Pancreas (tissue), 10 donors: ENCODE measurements at regions not wholly inside any gene's neighbourhood (a gene's known extent, or its start where the extent isn't known, plus 50 kb on each side); places are given as distances from the start of the nearest gene placed in this dataset.

Experiments
- ATAC-seq, 4 donors: fragments of 200-7000 bp; cut with Tn5 transposase; one replicate each; pipeline versions ENCODE4 v1.8.0 to v1.9.1; 2020; ENCODE audit warnings: mild to moderate bottlenecking in 4 of 4, moderate library complexity in 4 of 4
- DNase-seq, 6 donors: peaks; one replicate each; pipeline ENCODE4 v3.0.0-alpha.2; 2020
- FAIRE-seq: peaks from 2 replicates; lab custom pipeline; 2012; peaks lifted over from hg19 to GRCh38; lab: Jason Lieb, UNC
- H3K27ac ChIP-seq, 4 donors: fragments of 200-600 bp; sonication (generic); 1 replicate in 3 of 4; 2 replicates in 1 of 4; pipeline versions ENCODE4 v1.5.0 to v1.8.0; 2020
- H3K27me3 ChIP-seq, 4 donors: fragments of 200-600 bp; one replicate each; pipeline ENCODE4 v1.8.0; 2021
- H3K36me3 ChIP-seq, 3 donors: fragments of 200-600 bp; sonication (generic) in 1 of 3; one replicate each; pipeline versions ENCODE4 v1.5.0 to v1.8.0; 2020 to 2021
- H3K4me1 ChIP-seq, 3 donors: fragments of 200-600 bp; one replicate each; pipeline ENCODE4 v1.8.0; 2021
- H3K4me3 ChIP-seq, 4 donors: fragments of 200-600 bp; sonication (generic) in 2 of 4; one replicate each; pipeline versions ENCODE4 v1.5.0 to v1.8.0; 2020 to 2021
- H3K9me3 ChIP-seq, 4 donors: fragments of 200-600 bp; one replicate each; pipeline ENCODE4 v1.8.0; 2021
- CTCF ChIP-seq, 4 donors: fragments of 200-600 bp; sonication (generic) in 3 of 4; IDR thresholded peaks; one replicate each; pipeline versions ENCODE4 v1.5.0 to v1.8.0; 2021; ENCODE audit warnings: antibody characterized with exemption in 4 of 4
- WGBS, 2 donors: extraction: QIAGEN DNeasy Blood & Tissue Kit; methylation state at CpG; one replicate each; pipeline ENCODE4 v1.1.7; 2013; 5-methylcytosine and 5-hydroxymethylcytosine counted together
- intact Hi-C, 3 donors: fragments of 100-400 bp; cut with DNase I; formaldehyde crosslinking; loops; one replicate each; pipeline versions ENCODE4 v1.11.1 to v1.14.2; 2022
- donor health status: healthy with polysubstance abuse.
- donor health status: DM: no; HTN: no; CAD: no; lungs with moderate emphysema.
- donor health status: DM: no; HTN: no; CAD: no.
- donor health status: control.
- donor health status: control.
- donor health status: Bipolar disorder and iron deficiency.
- donor health status: DM: yes; HTN: yes; CAD: no.
- donor health status: DM: no; HTN: no; CAD: no.
- donor health status: DM: no; HTN: no; CAD: no.
- donor health status: DM: yes; HTN: yes; CAD: no.

DNA sequence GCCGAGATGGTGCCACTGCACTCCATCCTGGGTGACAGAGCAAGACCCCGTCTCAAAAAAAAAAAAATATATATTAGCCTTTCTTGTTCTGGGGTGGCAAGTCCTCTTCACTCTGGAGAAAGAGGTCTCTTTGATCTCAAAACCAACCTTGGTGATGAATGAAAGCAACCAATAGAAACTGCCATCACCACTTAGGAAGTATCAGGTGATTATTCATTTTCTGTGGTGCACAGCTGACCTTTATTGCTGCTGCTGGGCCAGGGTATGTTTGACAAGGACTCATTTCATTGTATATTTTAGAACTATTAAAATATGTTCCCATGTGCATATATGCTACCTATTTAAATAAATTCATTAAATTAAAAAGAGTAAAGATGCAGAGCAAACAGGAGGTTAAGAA is 76.0 kb upstream of the KIT start:
- no peak overlapping the region for H3K27ac ChIP-seq
- H3K4me1 ChIP-seq, result no peaks in the 10 kb centered on the region
- intact Hi-C loops, result no loop called here
- TF ChIP-seq CTCF (IDR thresholded peaks at IDR 0.05), result no peak
- no peaks in the 10 kb centered on the region for H3K9me3 ChIP-seq
- FAIRE-seq (no peak), ATAC-seq (no peak), DNase-seq (no peak)
- H3K27me3 ChIP-seq, result no peaks in the 10 kb centered on the region
- no peak overlapping the region for H3K4me3 ChIP-seq
- H3K36me3 ChIP-seq, result no peaks in the 10 kb centered on the region
- 70 to 76% methylated on average over 2 of the region's 2 CpGs for WGBS, 2 donors

DNA sequence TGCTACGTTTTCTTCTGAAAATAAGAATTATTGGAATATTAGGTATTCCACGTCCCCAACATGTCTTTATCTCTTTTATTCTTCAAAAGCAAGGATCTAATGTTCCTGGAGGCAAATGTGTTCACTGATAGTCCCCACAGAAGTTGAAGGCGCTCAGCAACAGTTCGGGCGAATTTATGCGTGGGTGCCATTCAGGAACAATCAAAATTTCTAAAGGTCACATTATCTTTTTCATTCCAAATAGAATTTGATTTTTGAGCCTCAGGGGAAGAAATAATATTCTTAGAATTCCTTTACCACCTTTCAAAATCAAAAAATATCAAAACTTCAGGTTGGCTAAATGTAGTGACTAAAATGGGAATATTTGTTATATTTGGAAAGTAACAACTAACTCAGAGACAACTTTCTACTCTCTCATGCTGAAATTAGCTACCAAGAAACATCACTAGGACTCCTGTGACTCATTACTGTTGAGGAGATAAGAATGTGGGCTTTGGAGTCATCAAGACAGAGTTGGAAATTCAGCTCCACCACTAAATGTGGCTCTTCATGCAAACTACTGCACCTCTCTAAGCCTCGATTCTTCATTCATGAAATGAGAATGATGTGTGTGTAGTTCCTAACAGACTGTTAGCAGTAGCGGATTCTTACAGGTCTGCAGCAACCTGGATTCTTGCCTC is 72.3 kb upstream of the KIT start:
- no peak for TF ChIP-seq CTCF (IDR thresholded peaks at IDR 0.05)
- Histone ChIP-seq H3K9me3 (no peaks in the 10 kb centered on the region), H3K27ac (no peak overlapping the region), H3K27me3 (no peaks in the 10 kb centered on the region), H3K4me3 (no peak overlapping the region), H3K36me3 (no peaks in the 10 kb centered on the region), H3K4me1 (no peaks in the 10 kb centered on the region)
- FAIRE-seq, result no peak
- 75 to 82% methylated on average over 8 of the region's 8 CpGs for WGBS, 2 donors
- intact Hi-C loops, result no loop called here
- DNase-seq, result no peak
- no peak for ATAC-seq

GRCh38 chr4:54586320-54586955 is 71.3 kb upstream of the KIT start:
- no peak for TF ChIP-seq CTCF (IDR thresholded peaks at IDR 0.05)
- no peak for DNase-seq
- 57 to 63% methylated on average over 5 of the region's 5 CpGs for WGBS, 2 donors
- no peak for ATAC-seq
- Histone ChIP-seq H3K4me1 (no peaks in the 10 kb centered on the region), H3K27me3 (no peaks in the 10 kb centered on the region), H3K36me3 (no peaks in the 10 kb centered on the region), H3K27ac (no peak overlapping the region), H3K9me3 (no peaks in the 10 kb centered on the region), H3K4me3 (no peak overlapping the region)
- intact Hi-C loops, result no loop called here
- FAIRE-seq, result no peak

DNA sequence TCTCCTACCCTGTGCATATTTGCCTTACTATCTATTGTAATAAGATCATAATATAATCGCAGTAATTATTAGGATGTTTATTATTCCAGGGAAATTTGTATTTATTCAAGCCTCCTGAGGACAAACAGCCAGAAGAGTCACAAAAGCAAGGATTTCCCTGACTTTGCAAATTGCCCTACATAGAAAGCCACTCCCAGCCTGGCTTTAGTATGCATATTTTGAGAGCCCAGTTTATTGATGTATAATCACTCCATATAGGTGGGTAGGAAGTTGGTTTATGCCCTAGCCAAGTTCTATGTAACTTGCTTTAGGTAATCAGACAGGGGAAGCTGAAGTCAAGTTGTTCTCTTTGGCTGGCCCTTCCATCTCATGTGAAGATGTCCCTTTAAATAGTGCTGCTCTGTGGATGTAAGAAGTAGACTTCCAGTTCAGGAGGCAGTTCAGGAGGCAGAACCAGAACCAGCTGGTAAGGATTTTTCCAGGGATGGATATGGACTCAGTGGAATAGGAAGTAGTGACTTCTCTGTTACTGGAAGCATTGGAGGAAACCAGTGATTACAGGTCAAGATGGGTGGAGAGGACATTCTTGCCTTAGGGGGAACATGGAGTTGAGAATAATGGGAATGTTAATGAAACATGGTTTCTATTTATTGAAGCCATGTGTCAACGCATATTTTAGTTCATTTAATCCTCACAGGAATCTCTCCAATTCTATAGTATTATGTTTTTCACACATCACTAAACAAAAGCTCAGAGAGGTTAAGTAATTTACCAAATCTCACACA is 70.5 kb upstream of the KIT start:
- H3K9me3 ChIP-seq, result no peaks in the 10 kb centered on the region
- FAIRE-seq (no peak), ATAC-seq (no peak), DNase-seq (no peak)
- no peak overlapping the region for H3K4me3 ChIP-seq
- no peak overlapping the region for H3K27ac ChIP-seq
- WGBS, 2 donors, result 63 to 67% methylated on average over 2 of the region's 2 CpGs
- intact Hi-C loops, result no loop called here
- no peaks in the 10 kb centered on the region for H3K27me3 ChIP-seq
- no peak for TF ChIP-seq CTCF (IDR thresholded peaks at IDR 0.05)
- H3K4me1 ChIP-seq, result no peaks in the 10 kb centered on the region
- no peaks in the 10 kb centered on the region for H3K36me3 ChIP-seq
